Lower leg skin (tissue), 3 donors: ENCODE measurements at regions not wholly inside any gene's neighbourhood (a gene's known extent, or its start where the extent isn't known, plus 50 kb on each side); places are given as distances from the start of the nearest gene placed in this dataset.

Experiments
- POLR2A ChIP-seq, 2 donors: fragments of 450-650 bp; IDR thresholded peaks; one replicate each; pipeline ENCODE4 v1.6.1; 2016 to 2017; ENCODE audit warnings: antibody characterized with exemption in 2 of 2, mild to moderate bottlenecking in 1 of 2, moderate library complexity in 1 of 2
- TF ChIP-seq, protein P1 (sequence below), 3 donors: fragments of 450-650 bp; IDR thresholded peaks; one replicate each; pipeline ENCODE4 v1.5.1; 2016; ENCODE audit warnings: antibody characterized with exemption in 3 of 3, mild to moderate bottlenecking in 3 of 3, moderate library complexity in 2 of 3

DNA sequence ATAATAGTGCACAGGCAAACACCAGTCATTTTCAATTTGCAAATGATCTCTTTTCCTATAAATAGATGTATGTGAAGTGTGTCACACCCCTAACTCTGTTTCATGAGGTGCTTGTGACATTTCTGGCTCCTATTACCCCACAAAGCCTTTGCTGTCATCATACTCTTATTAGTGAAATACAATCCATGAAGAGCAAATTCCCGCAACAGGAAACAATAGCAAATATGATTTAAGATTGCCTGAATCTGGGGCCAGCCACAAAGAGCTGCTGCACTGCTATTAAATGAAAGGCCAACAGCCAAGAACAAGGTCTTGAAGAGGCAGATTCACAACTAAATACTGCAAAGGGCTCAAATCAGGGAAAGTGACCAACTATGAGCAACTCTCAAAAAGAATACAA is 96.3 kb upstream of the CAV2 start:
- TF ChIP-seq, protein P1, sequence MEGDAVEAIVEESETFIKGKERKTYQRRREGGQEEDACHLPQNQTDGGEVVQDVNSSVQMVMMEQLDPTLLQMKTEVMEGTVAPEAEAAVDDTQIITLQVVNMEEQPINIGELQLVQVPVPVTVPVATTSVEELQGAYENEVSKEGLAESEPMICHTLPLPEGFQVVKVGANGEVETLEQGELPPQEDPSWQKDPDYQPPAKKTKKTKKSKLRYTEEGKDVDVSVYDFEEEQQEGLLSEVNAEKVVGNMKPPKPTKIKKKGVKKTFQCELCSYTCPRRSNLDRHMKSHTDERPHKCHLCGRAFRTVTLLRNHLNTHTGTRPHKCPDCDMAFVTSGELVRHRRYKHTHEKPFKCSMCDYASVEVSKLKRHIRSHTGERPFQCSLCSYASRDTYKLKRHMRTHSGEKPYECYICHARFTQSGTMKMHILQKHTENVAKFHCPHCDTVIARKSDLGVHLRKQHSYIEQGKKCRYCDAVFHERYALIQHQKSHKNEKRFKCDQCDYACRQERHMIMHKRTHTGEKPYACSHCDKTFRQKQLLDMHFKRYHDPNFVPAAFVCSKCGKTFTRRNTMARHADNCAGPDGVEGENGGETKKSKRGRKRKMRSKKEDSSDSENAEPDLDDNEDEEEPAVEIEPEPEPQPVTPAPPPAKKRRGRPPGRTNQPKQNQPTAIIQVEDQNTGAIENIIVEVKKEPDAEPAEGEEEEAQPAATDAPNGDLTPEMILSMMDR (IDR thresholded peaks at IDR 0.05): no peak
- TF ChIP-seq POLR2A (IDR thresholded peaks at IDR 0.05): no peak
